GM19035 (cell line): ENCODE measurements at regions not wholly inside any gene's neighbourhood (a gene's known extent, or its start where the extent isn't known, plus 50 kb on each side); places are given as distances from the start of the nearest gene placed in this dataset.
"Not testable (repeated sequence)": the region's sequence is repeated elsewhere in the genome, so short reads cannot be mapped to it uniquely, and the experiment has no call there.

Source experiments
- ATAC-seq: cut with Tn5 transposase; IDR thresholded peaks from one replicate; pipeline ENCODE4 v1.9.1; 2021; ENCODE audit not compliant: unreplicated experiment

- ATAC-seq: no peak
These were observed 194.2 kb upstream of the NPSR1 start for GRCh38 chr7:34463830-34464229.

DNA sequence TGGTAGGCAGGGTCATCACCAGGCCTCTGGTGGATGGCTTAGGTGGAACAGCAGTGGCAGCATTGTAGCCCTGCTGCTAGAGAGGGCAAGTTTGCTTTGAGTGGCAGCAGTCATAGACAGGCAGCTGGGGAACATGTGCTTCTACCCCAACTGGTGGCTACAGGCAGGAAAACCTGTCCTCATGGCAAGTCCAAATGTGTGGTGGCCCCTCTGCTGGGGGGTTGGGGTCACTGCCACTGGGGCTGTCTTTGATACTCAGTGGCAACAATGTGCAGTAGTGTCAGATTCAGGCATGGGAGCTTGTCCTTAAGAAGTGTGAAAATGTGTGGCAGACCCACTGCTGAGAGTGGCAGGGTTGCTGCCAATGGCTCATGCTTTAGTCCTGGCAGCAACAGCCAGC, 186.2 kb upstream of the NPSR1 start:
- ATAC-seq: no peak

DNA sequence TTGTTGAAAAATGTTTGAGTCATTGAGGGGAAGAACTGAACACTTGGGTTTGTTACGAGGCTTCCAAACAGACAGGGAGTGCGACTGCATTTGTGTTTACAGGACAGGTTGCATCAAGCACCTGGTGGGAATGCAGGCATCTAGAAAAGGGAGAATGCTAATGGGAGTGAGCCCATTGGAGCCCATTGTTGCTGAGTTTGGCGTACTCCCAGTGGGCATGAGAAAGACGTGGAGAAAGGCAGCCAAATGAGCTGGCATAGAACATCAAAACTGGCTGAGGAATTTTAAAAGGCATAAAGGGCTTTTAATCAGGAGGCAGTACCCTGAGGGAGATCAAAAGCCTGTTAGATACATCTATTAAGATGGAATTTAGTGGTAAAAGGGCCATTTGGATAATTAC, 171.6 kb upstream of the NPSR1 start:
- no peak for ATAC-seq

- no peak for ATAC-seq
These were observed 170.5 kb upstream of the NPSR1 start for GRCh38 chr7:34487391-34488115.

DNA sequence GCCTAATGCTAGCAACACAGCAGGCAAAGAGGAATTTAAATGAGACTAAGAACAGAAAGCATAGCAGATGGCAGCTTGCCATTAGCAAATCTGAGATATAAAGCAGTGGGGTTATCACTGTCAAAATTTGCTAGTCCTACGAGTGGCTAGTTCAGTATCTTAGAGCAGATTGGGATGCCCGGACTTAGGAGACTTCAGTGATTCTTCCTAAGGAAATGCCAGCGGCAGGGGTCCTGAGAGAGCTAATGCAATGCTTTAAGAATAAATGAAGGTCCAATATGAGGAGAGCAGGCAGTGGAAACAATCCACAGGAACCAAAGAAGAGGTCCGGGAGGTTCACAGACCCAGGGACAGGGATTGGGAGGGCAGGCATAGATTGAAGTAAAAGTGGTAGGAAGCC, 169.3 kb upstream of the NPSR1 start:
- no peak for ATAC-seq

GRCh38 chr7:34491899-34492298, 166.1 kb upstream of the NPSR1 start:
- ATAC-seq: no peak

GRCh38 chr7:34493752-34494151, 164.3 kb upstream of the NPSR1 start:
- no peak for ATAC-seq

DNA sequence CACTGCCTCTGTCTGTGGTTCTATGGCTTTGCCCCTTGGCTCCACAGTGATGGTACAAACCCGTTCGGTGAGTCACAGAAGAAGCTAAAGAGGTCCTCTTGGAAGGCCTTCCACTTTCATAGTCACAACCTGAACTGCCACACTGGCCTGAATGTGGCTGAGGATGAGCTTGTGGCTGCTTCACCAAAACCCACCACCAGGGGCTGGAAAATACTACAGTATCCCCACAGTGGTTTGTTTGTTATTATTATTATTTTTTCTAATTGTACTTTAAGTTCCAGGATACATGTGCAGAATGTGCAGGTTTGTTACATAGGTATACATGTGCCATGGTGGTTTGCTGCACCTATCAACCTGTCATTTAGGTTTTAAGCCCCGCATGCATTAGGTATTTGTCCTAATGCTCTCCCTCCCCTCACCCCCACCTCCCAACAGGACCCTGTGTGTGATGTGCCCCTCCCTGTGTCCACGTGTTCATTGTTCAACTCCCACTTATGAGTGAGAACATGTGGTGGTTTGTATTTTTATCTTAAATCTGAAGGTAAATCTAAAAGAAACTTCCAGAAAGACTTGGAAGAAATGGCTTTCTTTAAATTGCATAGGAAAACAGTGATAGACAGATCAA, 160.8 kb upstream of the NPSR1 start:
- ATAC-seq: no peak

DNA sequence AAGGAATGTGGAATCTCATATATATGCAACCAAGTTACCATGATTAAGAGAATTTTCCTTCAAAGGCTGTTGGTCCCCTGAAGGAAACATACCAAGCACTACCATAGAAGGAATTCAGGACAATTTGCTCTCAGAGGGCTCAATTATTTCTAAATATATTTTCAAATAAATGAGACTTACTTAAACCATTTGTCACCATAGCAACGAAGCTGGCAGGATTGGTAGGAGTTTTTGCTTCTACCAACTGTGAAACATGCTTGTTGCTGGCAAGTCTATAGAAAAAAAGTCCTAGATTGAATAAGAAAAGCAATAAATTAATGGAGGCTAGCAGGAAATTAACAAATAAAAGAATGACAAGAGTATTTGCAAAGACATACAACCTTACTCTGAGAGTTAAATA, 156.9 kb upstream of the NPSR1 start:
- ATAC-seq: no peak

DNA sequence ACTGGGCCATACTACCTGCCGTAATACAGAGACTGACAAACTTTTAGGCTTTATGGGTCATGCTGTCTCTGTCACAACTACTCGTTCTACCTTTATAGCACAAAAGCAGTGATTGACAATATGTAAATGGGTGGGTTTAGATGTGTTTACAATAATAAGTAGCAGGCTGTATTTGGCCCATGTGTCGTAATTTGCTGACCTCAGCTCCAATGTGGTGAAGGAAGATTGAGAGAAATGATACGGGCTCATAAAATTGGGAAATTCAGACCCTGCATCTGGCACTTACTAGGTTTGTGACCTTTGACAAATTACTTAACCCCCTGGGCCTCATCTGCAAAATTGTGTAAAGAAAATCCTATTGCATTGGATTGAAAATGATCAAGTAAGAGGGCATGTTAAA, 150.8 kb upstream of the NPSR1 start:
- no peak for ATAC-seq

- ATAC-seq: no peak
These were observed 134.6 kb upstream of the NPSR1 start for GRCh38 chr7:34523226-34523918.

GRCh38 chr7:34530259-34530658, 127.8 kb upstream of the NPSR1 start:
- ATAC-seq: no peak

DNA sequence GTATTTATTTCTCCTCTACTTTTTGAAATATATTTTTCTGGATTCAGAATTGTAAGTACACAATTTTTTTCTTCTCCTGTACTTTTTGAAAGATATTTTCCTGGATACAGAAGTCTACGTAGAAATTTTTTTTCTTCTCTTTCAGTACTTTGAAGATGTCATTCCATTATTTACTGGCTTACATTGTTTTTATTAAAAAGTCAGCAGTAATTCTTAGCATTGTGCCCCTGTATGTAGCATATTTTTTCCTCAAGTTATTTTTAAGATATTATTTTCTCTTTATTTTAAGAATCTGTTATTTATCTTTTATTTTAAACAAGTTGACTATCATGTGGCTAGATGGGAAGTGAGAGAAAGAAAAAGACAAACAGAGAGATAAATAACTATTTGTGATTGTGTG, 119.0 kb upstream of the NPSR1 start:
- no peak for ATAC-seq

DNA sequence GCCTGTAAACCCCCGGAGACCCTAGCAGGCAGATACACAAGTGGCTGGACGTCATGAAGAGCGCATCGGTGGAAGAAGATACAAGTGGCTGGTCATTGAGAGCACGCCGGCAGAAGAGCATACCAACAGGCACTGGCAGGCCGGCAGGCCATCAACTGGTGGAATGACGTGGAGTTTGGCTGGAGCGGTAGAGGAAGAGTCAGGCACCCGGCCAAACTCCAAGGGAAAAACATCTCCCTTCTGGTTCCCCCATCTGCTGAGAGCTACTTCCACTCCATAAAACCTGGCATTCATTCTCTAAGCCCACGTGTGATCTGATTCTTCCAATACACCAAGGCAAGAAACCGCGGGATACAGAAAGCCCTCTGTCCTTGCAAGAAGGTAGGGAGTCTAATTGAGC, 113.4 kb upstream of the NPSR1 start:
- no peak for ATAC-seq

- ATAC-seq: no peak
These were observed 107.0 kb upstream of the NPSR1 start for GRCh38 chr7:34550996-34551395.

- no peak for ATAC-seq
These were observed 105.5 kb upstream of the NPSR1 start for GRCh38 chr7:34552502-34552901.

DNA sequence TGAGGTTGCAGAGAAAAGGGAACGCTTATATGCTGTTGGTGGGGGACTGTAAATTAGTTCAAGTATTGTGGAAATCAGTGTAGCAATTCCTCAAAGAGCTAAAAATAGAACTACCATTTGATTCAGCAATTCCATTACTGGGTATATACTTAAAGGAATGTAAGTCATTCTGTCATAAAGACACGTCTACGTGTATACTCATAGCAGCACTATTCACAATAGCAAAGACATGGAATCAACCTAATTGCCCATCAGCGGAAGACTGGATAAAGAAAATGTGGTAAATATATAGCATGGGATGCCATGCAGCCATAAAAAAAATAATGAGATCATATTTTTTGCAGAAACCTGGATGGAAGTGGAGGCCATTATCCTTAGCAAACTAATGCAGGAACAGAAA, 100.0 kb upstream of the NPSR1 start:
- ATAC-seq: no peak

DNA sequence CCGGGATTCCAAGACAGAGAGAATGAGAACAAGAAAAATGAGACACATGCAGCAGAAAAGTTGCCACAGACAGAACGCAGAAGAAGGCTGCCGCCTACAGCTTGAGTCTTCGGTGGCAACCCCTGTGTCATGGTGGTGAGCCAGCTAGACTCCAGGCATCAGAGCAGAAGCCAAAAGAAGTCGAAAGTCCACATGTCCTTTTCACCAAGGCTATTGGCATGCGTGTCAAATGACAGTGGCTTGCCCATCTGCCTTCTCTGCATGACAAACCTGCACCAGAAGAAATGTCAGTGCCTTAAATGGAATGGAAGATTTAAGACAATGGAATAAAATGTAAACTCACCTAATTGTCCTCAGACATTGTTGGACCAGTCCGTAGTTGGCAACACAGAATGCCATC, 93.9 kb upstream of the NPSR1 start:
- ATAC-seq: no peak

DNA sequence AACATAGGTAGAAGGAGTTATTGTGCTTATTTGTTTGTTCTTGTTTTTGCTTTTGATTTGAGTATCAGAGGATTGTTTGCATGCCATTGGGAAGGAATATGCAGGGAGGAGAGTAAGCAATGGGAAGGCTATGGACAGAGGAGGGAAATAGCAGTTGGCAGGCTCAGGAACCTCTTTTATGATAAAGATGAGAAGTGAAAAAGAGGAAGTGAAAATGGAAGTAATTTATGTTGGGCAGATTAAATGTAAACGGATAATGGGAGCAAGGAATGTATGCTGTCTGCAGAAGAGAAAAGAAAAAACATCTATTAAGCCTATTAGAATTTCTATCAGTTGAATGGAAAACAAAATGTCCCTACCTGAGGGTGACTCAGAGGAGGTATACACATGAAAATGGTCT, 90.1 kb upstream of the NPSR1 start:
- no peak for ATAC-seq

- no peak for ATAC-seq
These were observed 87.9 kb upstream of the NPSR1 start for GRCh38 chr7:34569975-34570699.

GRCh38 chr7:34575006-34575405, 83.0 kb upstream of the NPSR1 start:
- ATAC-seq: no peak

- ATAC-seq: not testable (repeated sequence)
These were observed 80.1 kb upstream of the NPSR1 start for GRCh38 chr7:34577934-34578333.
